Trophoblast cell (in vitro differentiated cells and primary cell): ENCODE measurements at regions not wholly inside any gene's neighbourhood (a gene's known extent, or its start where the extent isn't known, plus 50 kb on each side); places are given as distances from the start of the nearest gene placed in this dataset.

ENCODE experiments used
- DNase-seq, 2 donors: peaks; one replicate each; pipeline ENCODE4 v3.0.0-alpha.2; 2016
- H2AFZ ChIP-seq: 2 replicates; pipeline ENCODE4 v1.6.1; 2013; ENCODE audit warnings: low read length, moderate library complexity, mild to moderate bottlenecking; ENCODE audit not compliant: insufficient read depth, poor library complexity
- H2AK5ac ChIP-seq: 2 replicates; pipeline ENCODE4 v1.6.1; 2013; ENCODE audit warnings: mild to moderate bottlenecking, low read length
- H2BK120ac ChIP-seq: 2 replicates; pipeline ENCODE4 v1.6.1; 2013; ENCODE audit warnings: low read length, mild to moderate bottlenecking, moderate library complexity; ENCODE audit not compliant: insufficient read depth, poor library complexity
- H2BK12ac ChIP-seq: 2 replicates; pipeline ENCODE4 v1.6.1; 2013; ENCODE audit warnings: mild to moderate bottlenecking, low read length, moderate library complexity
- H2BK5ac ChIP-seq: 2 replicates; pipeline ENCODE4 v1.6.1; 2013; ENCODE audit warnings: low read length, low read depth, moderate library complexity, mild to moderate bottlenecking; ENCODE audit not compliant: poor library complexity
- H3K14ac ChIP-seq: 2 replicates; pipeline ENCODE4 v1.6.1; 2013; ENCODE audit warnings: mild to moderate bottlenecking, low read length
- H3K18ac ChIP-seq: 2 replicates; pipeline ENCODE4 v1.6.1; 2013; ENCODE audit warnings: mild to moderate bottlenecking, low read length
- H3K23ac ChIP-seq: 2 replicates; pipeline ENCODE4 v1.6.1; 2013; ENCODE audit warnings: low read length
- H3K27ac ChIP-seq: 2 replicates; pipeline ENCODE4 v1.5.1; 2013; ENCODE audit warnings: low read depth, mild to moderate bottlenecking, inconsistent platforms, low read length, moderate library complexity
- H3K27me3 ChIP-seq: 2 replicates; pipeline ENCODE4 v1.6.1; 2013; ENCODE audit warnings: inconsistent platforms, mild to moderate bottlenecking, low read length, moderate library complexity; ENCODE audit not compliant: insufficient read depth
- H3K36me3 ChIP-seq, 2 experiments: 1 replicate in 1 of 2; 2 replicates in 1 of 2; pipeline ENCODE4 v1.6.1; 2013; ENCODE audit warnings: low read length in 2 of 2, mild to moderate bottlenecking in 2 of 2, moderate library complexity in 1 of 2; ENCODE audit not compliant: insufficient read depth in 2 of 2, control insufficient read depth in 1 of 2
- H3K4ac ChIP-seq: 2 replicates; pipeline ENCODE4 v1.6.1; 2013; ENCODE audit warnings: low read depth, mild to moderate bottlenecking, low read length, moderate library complexity
- H3K4me1 ChIP-seq, 2 experiments: 1 replicate in 1 of 2; 2 replicates in 1 of 2; pipeline ENCODE4 v1.6.1; 2013; ENCODE audit warnings: low read length in 2 of 2, mild to moderate bottlenecking in 2 of 2, moderate library complexity in 1 of 2; ENCODE audit not compliant: insufficient read depth in 2 of 2, control insufficient read depth in 1 of 2
- H3K4me2 ChIP-seq: 2 replicates; pipeline ENCODE4 v1.6.1; 2013; ENCODE audit warnings: inconsistent platforms, mild to moderate bottlenecking, low read length, moderate library complexity
- H3K4me3 ChIP-seq: 2 replicates; pipeline ENCODE4 v1.5.1; 2013; ENCODE audit warnings: mild to moderate bottlenecking, low read depth, low read length, inconsistent platforms
- H3K79me1 ChIP-seq: one replicate; pipeline ENCODE4 v1.6.1; 2013; ENCODE audit warnings: low read length
- H3K79me2 ChIP-seq: 2 replicates; pipeline ENCODE4 v1.6.1; 2013; ENCODE audit warnings: low read length, mild to moderate bottlenecking; ENCODE audit not compliant: control insufficient read depth, insufficient read depth, poor library complexity
- H3K9ac ChIP-seq: 2 replicates; pipeline ENCODE4 v1.6.1; 2013; ENCODE audit warnings: mild to moderate bottlenecking, low read length
- H3K9me3 ChIP-seq: 2 replicates; pipeline ENCODE4 v1.6.1; 2013; ENCODE audit warnings: low read depth, mild to moderate bottlenecking, control low read depth, inconsistent platforms, low read length; ENCODE audit not compliant: insufficient read depth
- H4K12ac ChIP-seq: 2 replicates; pipeline ENCODE4 v1.6.1; 2013; ENCODE audit warnings: low read depth, mild to moderate bottlenecking, low read length, moderate library complexity
- H4K8ac ChIP-seq: 2 replicates; pipeline ENCODE4 v1.6.1; 2013; ENCODE audit warnings: low read depth, mild to moderate bottlenecking, low read length, moderate library complexity
- H4K91ac ChIP-seq: one replicate; pipeline ENCODE4 v1.6.1; 2013; ENCODE audit warnings: low read depth, mild to moderate bottlenecking, low read length, moderate library complexity
- WGBS: extraction: QIAGEN DNeasy Blood & Tissue Kit; methylation state at CpG from one replicate; pipeline ENCODE4 v1.1.7; 2013; ENCODE audit warnings: missing lambda C conversion rate; ENCODE audit not compliant: insufficient read length, insufficient coverage; ENCODE audit errors: extremely low coverage; 5-methylcytosine and 5-hydroxymethylcytosine counted together

GRCh38 chr1:60890664-60891063 lies 191.7 kb upstream of the NFIA start:
- Histone ChIP-seq H2BK12ac (no peak overlapping the region), H3K9me3 (no peaks in the 10 kb centered on the region), H3K27me3 (no peaks in the 10 kb centered on the region), H3K18ac (no peak overlapping the region), H2BK5ac (no peak overlapping the region), H3K4me3 (no peak overlapping the region), H4K8ac (no peak overlapping the region), H3K9ac (no peak overlapping the region), H2BK120ac (no peak overlapping the region), H4K12ac (no peak overlapping the region), H3K27ac (no peak overlapping the region), H3K4ac (no peak overlapping the region), H3K4me1 (peaks cover 5% of the 10 kb centered on the region in 2 experiments), H3K36me3 (no peaks in the 10 kb centered on the region), H3K79me2 (no peaks in the 10 kb centered on the region), H3K79me1 (no peaks in the 10 kb centered on the region), H4K91ac (no peak overlapping the region), H2AFZ (no peak overlapping the region), H3K23ac (no peak overlapping the region), H2AK5ac (no peak overlapping the region), H3K14ac (no peak overlapping the region), H3K4me2 (no peak overlapping the region)
- DNase-seq = no peak

- Histone ChIP-seq H3K79me2 (no peaks in the 10 kb centered on the region), H3K4me3 (no peak overlapping the region), H3K9ac (no peak overlapping the region), H3K79me1 (no peaks in the 10 kb centered on the region), H3K4me2 (no peak overlapping the region), H3K27ac (no peak overlapping the region), H3K36me3 (no peaks in the 10 kb centered on the region), H4K8ac (no peak overlapping the region), H2BK12ac (no peak overlapping the region), H4K91ac (no peak overlapping the region), H2AK5ac (no peak overlapping the region), H2BK5ac (no peak overlapping the region), H2BK120ac (no peak overlapping the region), H3K27me3 (no peaks in the 10 kb centered on the region), H3K9me3 (no peaks in the 10 kb centered on the region), H3K4me1 (peaks cover 5% of the 10 kb centered on the region in 2 experiments), H3K14ac (no peak overlapping the region), H2AFZ (no peak overlapping the region), H3K18ac (no peak overlapping the region), H3K4ac (no peak overlapping the region), H3K23ac (no peak overlapping the region), H4K12ac (no peak overlapping the region)
- DNase-seq = no peak
- WGBS = no CpG with 5 or more reads among the region's 2 CpGs
Measured at GRCh38 chr1:60889709-60890108, 192.7 kb upstream of the NFIA start.

GRCh38 chr1:60888126-60888525 lies 194.2 kb upstream of the NFIA start:
- peak overlapping the region; percentile 8 for H4K91ac ChIP-seq
- H3K18ac ChIP-seq = no peak overlapping the region
- H3K23ac ChIP-seq = no peak overlapping the region
- H3K9me3 ChIP-seq = no peaks in the 10 kb centered on the region
- H3K4me2 ChIP-seq = no peak overlapping the region
- H2AFZ ChIP-seq = no peak overlapping the region
- H3K14ac ChIP-seq = peak overlapping the region; percentile 26
- H2AK5ac ChIP-seq = no peak overlapping the region
- H3K27me3 ChIP-seq = no peaks in the 10 kb centered on the region
- H4K12ac ChIP-seq = no peak overlapping the region
- no peak overlapping the region for H3K4ac ChIP-seq
- no CpG with 5 or more reads among the region's 3 CpGs for WGBS
- H3K79me2 ChIP-seq = no peaks in the 10 kb centered on the region
- no peak overlapping the region for H2BK120ac ChIP-seq
- no peak for DNase-seq
- H3K4me3 ChIP-seq = no peak overlapping the region
- no peaks in the 10 kb centered on the region for H3K79me1 ChIP-seq
- H4K8ac ChIP-seq = no peak overlapping the region
- no peak overlapping the region for H2BK5ac ChIP-seq
- peaks cover 5% of the 10 kb centered on the region in 2 experiments for H3K4me1 ChIP-seq
- H2BK12ac ChIP-seq = no peak overlapping the region
- H3K36me3 ChIP-seq = no peaks in the 10 kb centered on the region
- no peak overlapping the region for H3K27ac ChIP-seq
- no peak overlapping the region for H3K9ac ChIP-seq

GRCh38 chr1:60886793-60887331 lies 195.5 kb upstream of the NFIA start:
- Histone ChIP-seq H2BK12ac (no peak overlapping the region), H3K4me3 (no peak overlapping the region), H2BK120ac (no peak overlapping the region), H3K4me2 (no peak overlapping the region), H3K27me3 (no peaks in the 10 kb centered on the region), H3K79me1 (no peaks in the 10 kb centered on the region), H3K79me2 (no peaks in the 10 kb centered on the region), H4K8ac (no peak overlapping the region), H2AK5ac (no peak overlapping the region), H3K18ac (no peak overlapping the region), H3K9ac (no peak overlapping the region), H3K14ac (no peak overlapping the region), H3K4me1 (peaks cover 5% of the 10 kb centered on the region in 2 experiments), H3K27ac (no peak overlapping the region), H4K12ac (no peak overlapping the region), H2AFZ (no peak overlapping the region), H2BK5ac (no peak overlapping the region), H3K36me3 (no peaks in the 10 kb centered on the region), H3K23ac (no peak overlapping the region), H4K91ac (no peak overlapping the region), H3K9me3 (no peaks in the 10 kb centered on the region), H3K4ac (no peak overlapping the region)
- WGBS = no CpG with 5 or more reads among the region's 6 CpGs
- no peak for DNase-seq
